ENCODE measurements at regions not wholly inside any gene's neighbourhood (a gene's known extent, or its start where the extent isn't known, plus 50 kb on each side); places are given as distances from the start of the nearest gene placed in this dataset.

DNA sequence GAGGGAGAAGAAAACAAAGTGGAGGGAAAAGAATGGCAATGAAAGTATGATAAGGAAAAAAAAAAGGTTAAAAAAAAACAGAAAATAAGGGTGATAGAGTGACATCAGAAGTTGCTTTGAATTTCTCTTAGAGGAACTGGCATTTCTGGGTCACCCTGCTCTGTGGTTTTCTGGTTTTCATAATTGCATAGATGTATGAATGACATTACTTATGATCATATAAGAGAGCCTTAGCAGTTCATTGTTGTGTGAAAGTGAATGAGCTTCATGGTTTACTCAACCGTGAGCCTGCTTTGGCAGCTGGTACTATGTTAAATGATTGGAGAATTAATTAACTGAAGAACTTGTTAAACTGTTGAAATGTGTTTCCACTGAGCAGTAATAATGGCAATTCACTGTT is 336.4 kb upstream of the FBXO33 start:
- Histone ChIP-seq H3K4me1 (peaks cover 0 to 10% of the 10 kb centered on the region in 2 donors), H3K27me3 (no peaks in the 10 kb centered on the region), H3K4me3 (replicated peaks in 1 of 3) (no peak overlapping the region), H3K27ac (no peak overlapping the region), H3K36me3 (no peaks in the 10 kb centered on the region), H3K9me3 (no peaks in the 10 kb centered on the region)
- TF ChIP-seq POLR2A (IDR thresholded peaks at IDR 0.05) = no peak
- TF ChIP-seq, protein P1, sequence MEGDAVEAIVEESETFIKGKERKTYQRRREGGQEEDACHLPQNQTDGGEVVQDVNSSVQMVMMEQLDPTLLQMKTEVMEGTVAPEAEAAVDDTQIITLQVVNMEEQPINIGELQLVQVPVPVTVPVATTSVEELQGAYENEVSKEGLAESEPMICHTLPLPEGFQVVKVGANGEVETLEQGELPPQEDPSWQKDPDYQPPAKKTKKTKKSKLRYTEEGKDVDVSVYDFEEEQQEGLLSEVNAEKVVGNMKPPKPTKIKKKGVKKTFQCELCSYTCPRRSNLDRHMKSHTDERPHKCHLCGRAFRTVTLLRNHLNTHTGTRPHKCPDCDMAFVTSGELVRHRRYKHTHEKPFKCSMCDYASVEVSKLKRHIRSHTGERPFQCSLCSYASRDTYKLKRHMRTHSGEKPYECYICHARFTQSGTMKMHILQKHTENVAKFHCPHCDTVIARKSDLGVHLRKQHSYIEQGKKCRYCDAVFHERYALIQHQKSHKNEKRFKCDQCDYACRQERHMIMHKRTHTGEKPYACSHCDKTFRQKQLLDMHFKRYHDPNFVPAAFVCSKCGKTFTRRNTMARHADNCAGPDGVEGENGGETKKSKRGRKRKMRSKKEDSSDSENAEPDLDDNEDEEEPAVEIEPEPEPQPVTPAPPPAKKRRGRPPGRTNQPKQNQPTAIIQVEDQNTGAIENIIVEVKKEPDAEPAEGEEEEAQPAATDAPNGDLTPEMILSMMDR (IDR thresholded peaks at IDR 0.05) = no peak
- DNase-seq = no peak
- intact Hi-C loops (cut with DNase I) = no loop called here
- 23 to 35% methylated on average over 1 of the region's 1 CpG for WGBS, 2 donors

- no peaks in the 10 kb centered on the region for H3K9me3 ChIP-seq
- H3K27me3 ChIP-seq = no peaks in the 10 kb centered on the region
- DNase-seq = no peak
- no peak overlapping the region for H3K4me3 ChIP-seq (replicated peaks in 1 of 3)
- intact Hi-C loops (cut with DNase I) = no loop called here
- TF ChIP-seq, protein P1 (IDR thresholded peaks at IDR 0.05) = no peak
- no peak for TF ChIP-seq POLR2A (IDR thresholded peaks at IDR 0.05)
- no peak overlapping the region for H3K27ac ChIP-seq
- WGBS, 2 donors = 76 to 85% methylated on average over 7 of the region's 7 CpGs
- peaks cover 0 to 10% of the 10 kb centered on the region in 2 donors for H3K4me1 ChIP-seq
- H3K36me3 ChIP-seq = no peaks in the 10 kb centered on the region
Observed at GRCh38 chr14:39766397-39767000, 334.3 kb upstream of the FBXO33 start.

DNA sequence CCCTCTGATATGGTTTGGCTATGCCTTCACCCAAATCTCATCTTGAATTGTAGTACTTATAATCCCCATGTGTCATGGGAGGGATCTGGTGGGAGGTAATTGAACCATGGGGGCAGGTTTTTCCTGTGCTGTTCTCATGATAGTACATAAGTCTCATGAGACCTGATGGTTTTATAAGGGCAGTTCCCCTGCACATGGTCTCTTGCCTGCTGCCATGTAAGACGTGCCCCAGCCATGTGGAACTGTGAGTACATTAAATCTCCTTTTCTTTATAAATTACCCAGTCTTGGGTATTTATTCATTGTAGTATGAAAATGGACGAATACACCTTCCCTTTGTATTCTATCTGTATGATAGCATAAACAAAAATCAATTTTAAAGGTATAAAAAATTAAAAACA is 333.4 kb upstream of the FBXO33 start:
- no peak for DNase-seq
- H3K27ac ChIP-seq = no peak overlapping the region
- no peak for TF ChIP-seq POLR2A (IDR thresholded peaks at IDR 0.05)
- TF ChIP-seq, protein P1 (IDR thresholded peaks at IDR 0.05) = no peak
- no peaks in the 10 kb centered on the region for H3K27me3 ChIP-seq
- H3K9me3 ChIP-seq = no peaks in the 10 kb centered on the region
- peaks cover 0 to 10% of the 10 kb centered on the region in 2 donors for H3K4me1 ChIP-seq
- H3K36me3 ChIP-seq = no peaks in the 10 kb centered on the region
- 80 to 86% methylated on average over 2 of the region's 2 CpGs for WGBS, 2 donors
- intact Hi-C loops (cut with DNase I) = no loop called here
- H3K4me3 ChIP-seq (replicated peaks in 1 of 3) = no peak overlapping the region

- no peak for TF ChIP-seq POLR2A (IDR thresholded peaks at IDR 0.05)
- TF ChIP-seq, protein P1 (IDR thresholded peaks at IDR 0.05) = no peak
- H3K36me3 ChIP-seq = no peaks in the 10 kb centered on the region
- no peaks in the 10 kb centered on the region for H3K27me3 ChIP-seq
- no peak overlapping the region for H3K4me3 ChIP-seq (replicated peaks in 1 of 3)
- intact Hi-C loops (cut with DNase I) = no loop called here
- WGBS, 2 donors = 100% methylated on average over 1 of the region's 1 CpG
- no peak overlapping the region for H3K27ac ChIP-seq
- DNase-seq = no peak
- H3K4me1 ChIP-seq = peaks cover 0 to 9% of the 10 kb centered on the region in 2 donors
- no peaks in the 10 kb centered on the region for H3K9me3 ChIP-seq
Observed at GRCh38 chr14:39763402-39763890, 331.2 kb upstream of the FBXO33 start.

DNA sequence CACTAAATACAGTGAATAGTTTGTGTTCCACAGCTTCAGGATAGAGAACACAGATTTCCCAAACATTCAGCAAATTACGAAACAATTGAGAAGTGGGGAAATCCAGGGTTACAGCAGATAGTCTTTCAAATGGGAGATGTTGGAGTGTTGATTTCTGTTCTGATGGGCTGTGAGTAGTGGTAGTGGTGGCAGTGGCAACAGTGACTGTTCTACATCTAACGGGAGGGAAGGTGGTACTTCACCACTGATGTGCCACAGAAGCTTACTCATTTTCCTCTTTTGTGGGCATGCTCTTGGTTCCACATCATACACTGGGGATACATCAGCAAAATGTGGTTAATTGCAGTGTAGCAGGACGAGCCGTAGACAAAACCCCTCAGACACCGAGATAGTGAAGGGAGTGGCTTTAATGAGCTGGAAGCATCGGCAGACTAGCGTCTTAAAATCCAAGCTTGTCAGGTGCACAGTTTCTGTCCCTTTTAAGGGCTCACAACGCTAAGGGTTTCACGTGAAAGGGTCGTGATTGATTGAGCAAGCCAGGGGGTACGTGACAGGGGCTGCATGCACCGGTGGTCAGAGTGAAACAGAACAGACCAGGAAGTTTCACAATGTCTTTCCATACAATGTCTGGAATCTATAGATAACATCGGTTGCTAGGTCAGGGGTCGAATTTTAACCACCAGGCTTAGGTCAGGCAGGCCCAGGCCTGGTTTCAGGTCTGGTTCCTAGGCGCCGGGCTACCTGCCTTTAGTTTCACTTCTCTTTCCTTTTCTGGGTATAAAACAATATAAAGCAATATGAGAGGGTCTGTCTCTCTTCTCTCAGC is 330.6 kb upstream of the FBXO33 start:
- Histone ChIP-seq H3K9me3 (no peaks in the 10 kb centered on the region), H3K27ac (no peak overlapping the region), H3K4me1 (peaks cover 0 to 2% of the 10 kb centered on the region in 2 donors), H3K27me3 (no peaks in the 10 kb centered on the region), H3K36me3 (no peaks in the 10 kb centered on the region), H3K4me3 (replicated peaks in 1 of 3) (no peak overlapping the region)
- WGBS, 2 donors = 59 to 79% methylated on average over 16 of the region's 16 CpGs
- intact Hi-C loops (cut with DNase I) = no loop called here
- TF ChIP-seq POLR2A (IDR thresholded peaks at IDR 0.05) = no peak
- TF ChIP-seq, protein P1 (IDR thresholded peaks at IDR 0.05) = no peak
- DNase-seq = no peak
